GM21381 (cell line): ENCODE measurements at regions not wholly inside any gene's neighbourhood (a gene's known extent, or its start where the extent isn't known, plus 50 kb on each side); places are given as distances from the start of the nearest gene placed in this dataset.
"Not testable (repeated sequence)": the region's sequence is repeated elsewhere in the genome, so short reads cannot be mapped to it uniquely, and the experiment has no call there.

ENCODE experiments used
- ATAC-seq: cut with Tn5 transposase; IDR thresholded peaks from one replicate; pipeline ENCODE4 v1.9.1; 2021; ENCODE audit warnings: mild to moderate bottlenecking, moderate library complexity; ENCODE audit not compliant: unreplicated experiment

DNA sequence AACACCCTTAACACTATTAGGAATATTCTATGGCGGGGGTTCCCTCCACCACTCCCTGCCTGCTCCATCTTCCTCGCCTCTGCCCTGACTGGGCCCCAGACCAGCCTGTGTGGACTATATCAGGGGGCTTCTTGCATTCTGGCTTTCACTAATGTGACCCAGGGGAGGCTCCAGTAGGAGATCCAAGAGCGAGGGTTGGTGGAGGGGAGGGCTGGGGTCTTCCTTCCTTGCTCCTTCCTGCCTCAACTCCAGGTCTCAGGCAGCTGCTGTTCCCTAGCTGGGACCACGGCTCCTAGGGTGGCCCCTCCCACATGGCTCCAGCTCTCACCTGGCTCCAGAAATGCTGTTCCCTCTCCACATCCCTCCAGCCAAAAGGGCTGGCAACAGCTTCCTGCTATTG lies 257.4 kb downstream of the MATN1 start:
- no peak for ATAC-seq

- no peak for ATAC-seq
These were observed 258.3 kb downstream of the MATN1 start for GRCh38 chr1:30465096-30465495.

DNA sequence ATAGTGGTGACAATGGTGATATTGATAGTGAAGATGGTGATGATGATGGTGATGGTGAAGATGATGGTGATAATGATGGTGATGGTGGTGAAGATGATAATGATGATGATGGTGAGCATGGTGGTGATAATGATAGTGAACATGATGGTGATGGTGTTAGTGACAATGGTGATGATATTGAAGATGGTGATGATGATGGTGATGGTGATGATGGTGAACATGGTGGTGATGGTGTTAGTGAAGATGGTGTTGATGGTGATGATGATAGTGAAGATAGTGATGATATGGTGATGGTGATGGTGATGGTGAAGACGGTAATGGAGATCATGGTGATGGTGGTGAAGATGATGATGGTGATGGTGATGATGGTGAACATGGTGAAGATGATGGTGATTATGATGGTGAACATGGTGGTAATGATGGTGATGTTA lies 259.2 kb downstream of the MATN1 start:
- no peak for ATAC-seq

DNA sequence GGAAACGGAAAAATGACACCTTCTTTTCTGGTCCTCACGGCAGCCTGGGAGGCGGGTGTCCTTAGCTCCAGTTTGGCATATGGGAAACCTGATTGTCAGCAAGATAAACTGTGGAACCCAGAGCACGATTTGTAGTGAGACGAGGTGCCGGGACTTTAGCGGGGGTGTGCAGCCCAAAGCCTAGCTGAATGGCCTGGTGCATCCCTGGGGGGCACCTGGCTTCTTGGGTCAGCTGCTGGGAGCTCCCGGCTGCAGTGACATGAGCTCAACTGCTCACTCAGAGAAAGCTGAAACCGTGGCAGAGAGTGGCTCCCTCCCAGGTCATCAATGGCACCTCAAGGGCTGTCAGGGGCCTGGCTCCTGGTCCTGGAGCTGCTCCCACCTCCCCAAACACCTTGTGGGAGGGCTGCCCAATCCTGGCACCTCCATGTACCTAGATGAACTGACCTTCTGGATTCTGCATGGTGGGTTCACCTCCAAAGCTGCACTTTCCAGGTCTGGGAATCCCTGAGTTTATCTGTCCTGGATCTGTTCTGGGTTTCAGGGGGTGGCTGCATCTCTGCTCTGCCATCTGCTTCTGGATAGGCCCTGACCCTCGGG lies 260.5 kb downstream of the MATN1 start:
- ATAC-seq, result no peak

DNA sequence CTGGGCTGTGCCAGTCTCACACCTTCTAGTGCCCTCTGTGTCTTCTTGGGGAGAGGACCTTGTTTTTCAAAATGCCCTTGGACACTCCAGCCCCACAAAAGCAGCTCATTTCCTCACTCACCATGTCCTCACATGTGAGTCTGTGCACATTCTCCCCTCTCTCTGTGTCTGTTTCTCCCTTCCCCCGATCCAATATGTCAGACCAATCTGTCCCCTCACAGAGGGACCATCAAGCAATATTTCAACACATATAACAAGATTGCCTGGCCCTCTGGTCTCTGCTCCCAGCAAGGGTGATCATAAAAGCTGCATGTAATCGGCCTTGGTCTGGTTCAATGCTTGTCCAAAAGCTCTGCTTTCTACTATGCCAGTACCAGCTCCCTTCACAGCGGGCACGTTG lies 261.2 kb downstream of the MATN1 start:
- no peak for ATAC-seq

GRCh38 chr1:30461640-30462039 lies 261.7 kb downstream of the MATN1 start:
- no peak for ATAC-seq

DNA sequence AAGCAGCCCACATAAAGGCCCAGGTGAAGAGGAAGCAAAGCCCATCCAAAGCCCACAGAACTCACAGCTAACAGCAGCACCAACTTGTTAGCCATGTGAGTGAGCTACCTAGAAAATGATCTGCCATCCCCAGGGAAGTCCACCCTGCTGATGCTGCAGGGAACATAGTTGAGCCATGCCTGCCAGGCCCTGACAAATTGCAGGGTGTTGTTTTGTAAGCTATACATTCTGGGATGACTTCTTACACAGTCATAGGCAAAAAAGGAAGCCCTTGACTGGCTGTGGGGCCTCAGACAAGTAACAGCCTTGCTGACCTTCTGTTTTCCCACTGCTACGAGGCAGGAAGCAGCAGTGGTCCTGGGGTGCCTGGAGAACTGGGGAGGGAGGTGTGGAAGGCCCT lies 262.7 kb downstream of the MATN1 start:
- ATAC-seq, result no peak

GRCh38 chr1:30458730-30459485 lies 264.5 kb downstream of the MATN1 start:
- not testable (repeated sequence) for ATAC-seq

DNA sequence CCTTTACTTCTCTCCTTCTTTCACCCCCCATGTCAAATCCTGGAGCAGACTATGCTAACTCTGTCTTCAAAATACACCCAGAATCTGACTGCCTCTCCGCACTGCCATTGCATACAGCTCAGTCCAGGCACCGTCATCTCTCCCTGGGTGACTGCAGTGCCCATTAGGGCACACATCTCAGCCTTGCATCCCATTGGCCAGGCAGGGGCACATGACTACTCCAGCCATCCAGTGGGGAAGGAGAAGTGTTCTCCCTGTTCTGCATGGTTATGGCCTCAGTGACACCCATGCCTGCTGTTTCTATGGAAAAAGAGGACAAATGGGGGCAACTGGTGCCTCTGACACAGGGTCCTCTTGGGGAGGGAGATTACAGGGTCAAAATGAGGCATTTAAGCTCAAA lies 270.5 kb downstream of the MATN1 start:
- no peak for ATAC-seq

DNA sequence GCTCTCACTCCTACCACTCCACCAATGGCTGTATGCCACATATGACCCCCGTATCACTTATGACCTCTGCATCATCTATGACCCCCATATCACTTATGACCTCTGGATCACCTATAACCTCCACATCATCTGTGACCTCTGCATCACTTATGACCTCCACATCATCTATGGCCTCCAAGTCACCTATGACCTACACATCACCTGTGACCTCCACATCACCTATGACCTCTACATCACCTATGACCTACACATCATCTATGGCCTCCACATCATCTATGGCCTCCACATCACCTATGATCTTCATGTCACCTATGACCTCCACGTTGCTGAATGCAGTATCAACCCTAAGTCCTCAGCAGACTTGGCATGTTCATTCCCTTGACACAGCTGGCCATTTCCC lies 271.2 kb downstream of the MATN1 start:
- ATAC-seq, result no peak

- ATAC-seq, result no peak
These were observed 271.8 kb downstream of the MATN1 start for GRCh38 chr1:30451532-30452125.

GRCh38 chr1:30450818-30451233 lies 272.6 kb downstream of the MATN1 start:
- no peak for ATAC-seq

DNA sequence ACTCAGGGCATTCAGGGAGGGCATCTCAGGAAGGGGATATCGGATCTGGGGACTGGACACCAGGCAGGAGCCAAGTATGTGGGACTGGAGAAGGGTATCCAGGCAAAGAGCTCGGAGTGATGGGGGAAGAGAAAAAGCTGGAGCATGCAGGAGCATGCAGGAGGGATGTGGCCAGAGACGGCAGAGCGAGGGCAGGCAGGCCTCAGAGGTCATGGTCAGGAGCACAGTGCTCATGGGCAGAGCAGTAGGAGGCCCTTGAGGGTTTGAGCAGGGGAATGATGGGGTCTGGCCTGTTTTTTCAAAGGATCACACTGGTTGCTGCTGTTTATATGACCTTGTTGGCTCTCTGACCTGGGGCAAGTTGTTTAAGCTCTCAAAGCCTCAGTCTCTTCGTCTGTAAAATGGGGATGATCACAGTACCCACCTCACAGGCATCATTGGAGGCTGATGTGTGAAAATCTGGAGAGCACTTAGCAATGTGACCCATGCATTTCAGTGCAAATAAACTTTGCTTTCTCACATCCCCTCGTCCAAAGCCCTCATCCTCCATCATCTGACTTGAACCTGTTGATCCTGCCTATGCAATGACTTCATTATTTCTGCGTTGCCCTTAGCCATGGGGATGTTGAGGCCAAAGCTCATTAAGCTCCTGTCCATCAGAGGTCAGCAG lies 273.1 kb downstream of the MATN1 start:
- ATAC-seq, result no peak

DNA sequence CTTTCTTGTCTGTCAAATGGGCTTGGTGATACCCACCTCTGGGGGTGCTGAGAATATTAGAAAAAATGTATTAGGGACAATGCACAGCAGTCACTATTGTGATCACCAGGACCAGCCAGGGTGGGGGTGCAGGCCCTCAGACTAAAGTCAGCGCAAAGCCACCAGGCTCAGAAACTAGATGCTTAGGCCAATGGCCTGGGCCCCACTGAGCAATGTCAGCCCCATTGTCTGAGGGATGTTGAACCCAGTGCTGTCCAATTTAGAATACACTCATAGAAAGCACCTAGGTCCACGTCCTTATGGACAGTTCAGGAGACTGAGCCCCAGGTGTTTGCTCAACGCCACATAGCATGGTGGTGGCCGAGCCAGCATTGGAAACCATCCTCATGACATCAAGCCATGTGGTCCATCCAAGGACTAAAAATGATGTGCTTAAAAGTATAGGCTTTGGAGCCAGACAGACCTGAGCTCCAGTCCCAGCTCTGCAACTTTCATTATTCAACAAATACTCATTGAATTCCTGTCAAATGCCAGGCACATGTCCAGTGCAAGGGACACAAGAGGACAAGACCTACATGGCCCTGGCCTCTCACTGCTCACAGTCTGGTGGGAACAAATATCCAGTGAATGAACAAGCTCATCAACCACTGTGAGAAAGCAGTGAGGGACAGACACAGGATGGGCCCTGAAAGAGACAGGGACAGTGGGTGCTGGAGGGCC lies 273.8 kb downstream of the MATN1 start:
- no peak for ATAC-seq

GRCh38 chr1:30449003-30449402 lies 274.4 kb downstream of the MATN1 start:
- no peak for ATAC-seq

GRCh38 chr1:30447701-30448100 lies 275.7 kb downstream of the MATN1 start:
- ATAC-seq, result no peak

DNA sequence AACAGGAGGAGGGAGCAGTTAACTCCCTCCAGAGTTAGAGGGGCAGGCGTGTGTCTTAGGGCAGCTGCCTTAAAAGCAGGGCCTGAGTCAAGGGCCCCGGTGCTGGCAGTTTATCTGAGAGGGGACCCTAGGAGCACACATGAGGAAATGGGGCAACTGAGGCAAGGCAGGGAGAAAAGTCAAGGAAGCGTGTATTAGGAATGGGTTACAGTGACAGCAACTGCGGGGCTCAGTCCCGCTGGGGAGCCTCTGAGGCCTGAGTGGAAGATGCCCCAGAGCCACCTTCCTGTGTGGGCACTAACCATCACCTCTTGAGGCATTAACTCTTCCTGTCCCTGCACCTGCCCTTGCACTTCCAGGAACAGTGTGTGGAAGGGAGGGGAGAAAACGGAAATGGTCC lies 276.3 kb downstream of the MATN1 start:
- ATAC-seq, result no peak

DNA sequence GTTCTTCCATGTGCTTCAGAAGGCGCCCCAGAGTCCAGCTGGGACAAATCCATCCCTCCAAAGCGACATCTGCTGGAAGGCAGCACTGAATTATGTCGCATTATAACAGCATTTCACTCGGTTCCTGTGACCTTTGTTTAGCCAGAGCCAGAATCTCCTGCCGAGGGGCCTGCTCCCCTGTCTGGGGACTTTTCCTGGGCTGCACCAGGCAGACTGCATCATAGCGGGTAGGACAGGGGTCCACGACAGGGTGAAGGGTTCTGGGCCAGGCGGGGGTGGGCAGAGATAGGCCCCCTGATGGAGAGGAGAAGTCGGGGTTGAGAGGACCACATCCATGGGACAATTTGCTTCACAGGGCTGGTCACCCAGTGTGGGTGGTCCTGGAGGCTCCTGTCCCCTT lies 276.9 kb downstream of the MATN1 start:
- ATAC-seq, result no peak

DNA sequence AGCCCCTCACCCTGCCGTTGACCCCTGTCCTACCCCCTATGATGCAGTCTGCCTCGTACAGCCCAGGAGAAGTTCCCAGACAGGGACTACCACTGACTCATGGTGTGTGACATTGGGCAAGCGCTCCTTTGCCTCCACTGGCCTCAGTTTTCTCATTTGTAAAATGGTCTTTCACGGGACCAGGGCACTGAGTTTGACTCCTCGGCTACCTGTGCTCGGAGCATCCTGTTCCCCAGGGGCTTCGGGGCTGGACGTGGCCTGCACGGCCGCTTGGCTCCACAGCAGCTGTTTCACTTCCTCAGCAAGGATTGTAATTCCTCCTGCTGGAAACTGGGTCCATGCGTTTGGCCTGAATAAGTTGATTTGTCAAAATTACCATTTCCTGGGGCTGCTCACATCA lies 277.3 kb downstream of the MATN1 start:
- ATAC-seq, result no peak

GRCh38 chr1:30445449-30445848 lies 277.9 kb downstream of the MATN1 start:
- ATAC-seq, result no peak

GRCh38 chr1:30444850-30445249 lies 278.5 kb downstream of the MATN1 start:
- no peak for ATAC-seq
